ENCODE measurements at regions not wholly inside any gene's neighbourhood (a gene's known extent, or its start where the extent isn't known, plus 50 kb on each side); places are given as distances from the start of the nearest gene placed in this dataset.

DNA sequence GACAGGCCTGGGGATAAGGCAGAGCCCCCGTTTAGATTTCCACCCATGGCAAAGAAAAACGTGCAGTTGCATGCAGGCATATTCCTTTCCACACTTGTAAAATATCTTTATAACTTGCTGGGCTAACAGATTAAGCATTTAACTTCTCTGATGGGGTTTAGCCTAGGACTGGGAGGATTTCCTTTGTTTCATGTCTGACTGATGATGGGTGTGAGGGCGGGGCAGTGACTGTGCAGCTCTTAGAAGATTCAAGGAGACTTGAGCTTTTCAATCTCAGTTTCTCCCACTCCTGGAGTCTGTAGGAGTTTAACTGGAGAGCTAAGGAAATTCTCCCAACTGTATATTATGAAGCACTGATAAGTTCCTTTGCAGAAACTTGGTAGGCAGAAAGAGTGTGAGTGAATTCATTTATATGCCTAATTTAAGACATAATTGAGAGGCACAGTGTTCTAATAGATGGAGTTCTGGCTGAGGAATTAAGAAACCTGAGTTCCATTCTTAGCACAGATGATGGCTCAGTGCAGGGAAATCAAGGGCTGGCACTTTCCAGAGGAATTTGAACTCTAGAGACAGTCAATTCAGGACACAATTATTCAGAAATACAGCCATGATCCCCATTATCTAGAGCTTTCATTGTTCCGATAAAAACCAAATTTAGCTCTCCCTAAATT is 214.6 kb upstream of the CNR1 start:
- TF ChIP-seq, protein P1, sequence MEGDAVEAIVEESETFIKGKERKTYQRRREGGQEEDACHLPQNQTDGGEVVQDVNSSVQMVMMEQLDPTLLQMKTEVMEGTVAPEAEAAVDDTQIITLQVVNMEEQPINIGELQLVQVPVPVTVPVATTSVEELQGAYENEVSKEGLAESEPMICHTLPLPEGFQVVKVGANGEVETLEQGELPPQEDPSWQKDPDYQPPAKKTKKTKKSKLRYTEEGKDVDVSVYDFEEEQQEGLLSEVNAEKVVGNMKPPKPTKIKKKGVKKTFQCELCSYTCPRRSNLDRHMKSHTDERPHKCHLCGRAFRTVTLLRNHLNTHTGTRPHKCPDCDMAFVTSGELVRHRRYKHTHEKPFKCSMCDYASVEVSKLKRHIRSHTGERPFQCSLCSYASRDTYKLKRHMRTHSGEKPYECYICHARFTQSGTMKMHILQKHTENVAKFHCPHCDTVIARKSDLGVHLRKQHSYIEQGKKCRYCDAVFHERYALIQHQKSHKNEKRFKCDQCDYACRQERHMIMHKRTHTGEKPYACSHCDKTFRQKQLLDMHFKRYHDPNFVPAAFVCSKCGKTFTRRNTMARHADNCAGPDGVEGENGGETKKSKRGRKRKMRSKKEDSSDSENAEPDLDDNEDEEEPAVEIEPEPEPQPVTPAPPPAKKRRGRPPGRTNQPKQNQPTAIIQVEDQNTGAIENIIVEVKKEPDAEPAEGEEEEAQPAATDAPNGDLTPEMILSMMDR (IDR thresholded peaks at IDR 0.05), result no peak
- no peak for TF ChIP-seq EZH2 (IDR thresholded peaks at IDR 0.05; ENCODE audit: borderline replicate concordance, insufficient read depth, low read depth, low read length, poor library complexity, severe bottlenecking)
- no peak overlapping the region for H3K9ac ChIP-seq (ENCODE audit: low read length)
- CTCF ChIA-PET, result interaction anchor here (0.6 kb wide), 1 partner anchor 886 kb away, joined by 4 read pairs; no protein-coding TSS in a partner anchor
- H3K4me3 Mint-ChIP-seq, result no peak overlapping the region
- intact Hi-C loops (cut with micrococcal nuclease), result no loop called here
- H3K9me3 Mint-ChIP-seq (ENCODE audit: insufficient read depth), result no peaks in the 10 kb centered on the region
- no peaks in the 10 kb centered on the region for H3K9me3 ChIP-seq (ENCODE audit: control extremely low read depth in 1 of 3, control insufficient read depth in 2 of 3, insufficient read depth in 1 of 3, low read length in 2 of 3)
- peaks cover 10% of the 10 kb centered on the region for H3K27me3 Mint-ChIP-seq
- POLR2A ChIA-PET, result no interaction called here
- ATAC-seq (ENCODE audit: low read depth), result no peak
- peaks cover 0 to 3% (median 0%) of the 10 kb centered on the region in 4 experiments for H3K27me3 ChIP-seq (replicated peaks in 1 of 4; ENCODE audit: control extremely low read depth in 1 of 4, control insufficient read depth in 3 of 4, insufficient read depth in 4 of 4, low read length in 3 of 4)
- H3K27ac Mint-ChIP-seq, result no peak overlapping the region
- DNase-seq, result no peak
- H4K20me1 ChIP-seq (ENCODE audit: control insufficient read depth, insufficient read depth, low read length, poor library complexity, severe bottlenecking), result no peaks in the 10 kb centered on the region
- no peaks in the 10 kb centered on the region for H3K79me2 ChIP-seq (ENCODE audit: control insufficient read depth, insufficient read depth, low read length)
- WGBS (ENCODE audit: insufficient coverage), result 43% methylated on average over 1 of the region's 4 CpGs
- H3K4me3 ChIP-seq (ENCODE audit: control extremely low read depth in 1 of 5, extremely low read depth in 1 of 5, insufficient read depth in 1 of 5, low read depth in 2 of 5, low read length in 4 of 5), result no peak overlapping the region
- no peaks in the 10 kb centered on the region for H3K4me1 ChIP-seq (ENCODE audit: control insufficient read depth in 2 of 2, insufficient read depth in 2 of 2, low read length in 2 of 2)
- H3K36me3 ChIP-seq (replicated peaks in 1 of 2; ENCODE audit: control extremely low read depth in 1 of 2, control insufficient read depth in 1 of 2, extremely low read depth in 1 of 2, insufficient read depth in 2 of 2, low read length in 1 of 2), result no peaks in the 10 kb centered on the region
- H3K4me1 Mint-ChIP-seq, result no peaks in the 10 kb centered on the region
- no peak overlapping the region for H3K27ac ChIP-seq (ENCODE audit: low read length in 2 of 2)
- no peak overlapping the region for H2AFZ ChIP-seq (ENCODE audit: insufficient read depth, low read depth, low read length, poor library complexity, severe bottlenecking)
- no peak overlapping the region for H3K4me2 ChIP-seq (replicated peaks; ENCODE audit: low read depth, low read length, poor library complexity, severe bottlenecking)

DNA sequence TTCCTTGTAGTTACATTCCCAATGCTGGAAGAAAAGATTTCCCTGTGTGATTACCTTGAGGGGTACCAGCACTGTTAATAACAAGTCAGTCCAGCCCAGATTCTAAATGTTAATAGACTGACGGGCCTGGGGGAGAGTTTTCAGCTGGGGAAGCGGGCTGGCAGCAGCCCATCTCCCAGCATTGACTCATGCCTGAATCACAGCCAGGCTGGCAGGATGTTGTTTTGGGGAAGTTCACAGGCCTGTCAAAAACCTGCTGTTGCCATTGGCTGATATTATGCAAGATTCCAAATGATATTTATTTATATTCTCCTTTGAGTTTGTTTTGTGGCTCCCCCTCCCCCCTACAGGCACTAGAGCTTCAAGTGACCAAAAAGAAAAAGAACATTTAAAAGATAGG is 213.9 kb upstream of the CNR1 start:
- Histone ChIP-seq H3K4me3 (ENCODE audit: control extremely low read depth in 1 of 5, extremely low read depth in 1 of 5, insufficient read depth in 1 of 5, low read depth in 2 of 5, low read length in 4 of 5) (no peak overlapping the region), H3K27ac (ENCODE audit: low read length in 2 of 2) (no peak overlapping the region), H3K4me2 (replicated peaks; ENCODE audit: low read depth, low read length, poor library complexity, severe bottlenecking) (no peak overlapping the region), H3K9ac (ENCODE audit: low read length) (no peak overlapping the region), H3K9me3 (ENCODE audit: control extremely low read depth in 1 of 3, control insufficient read depth in 2 of 3, insufficient read depth in 1 of 3, low read length in 2 of 3) (no peaks in the 10 kb centered on the region), H3K36me3 (replicated peaks in 1 of 2; ENCODE audit: control extremely low read depth in 1 of 2, control insufficient read depth in 1 of 2, extremely low read depth in 1 of 2, insufficient read depth in 2 of 2, low read length in 1 of 2) (no peaks in the 10 kb centered on the region), H4K20me1 (ENCODE audit: control insufficient read depth, insufficient read depth, low read length, poor library complexity, severe bottlenecking) (no peaks in the 10 kb centered on the region), H2AFZ (ENCODE audit: insufficient read depth, low read depth, low read length, poor library complexity, severe bottlenecking) (no peak overlapping the region), H3K79me2 (ENCODE audit: control insufficient read depth, insufficient read depth, low read length) (no peaks in the 10 kb centered on the region), H3K4me1 (ENCODE audit: control insufficient read depth in 2 of 2, insufficient read depth in 2 of 2, low read length in 2 of 2) (no peaks in the 10 kb centered on the region), H3K27me3 (replicated peaks in 1 of 4; ENCODE audit: control extremely low read depth in 1 of 4, control insufficient read depth in 3 of 4, insufficient read depth in 4 of 4, low read length in 3 of 4) (peaks cover 0 to 3% (median 0%) of the 10 kb centered on the region in 4 experiments)
- Mint-ChIP-seq H3K27me3 (peaks cover 13% of the 10 kb centered on the region), H3K4me1 (no peaks in the 10 kb centered on the region), H3K9me3 (ENCODE audit: insufficient read depth) (no peaks in the 10 kb centered on the region), H3K4me3 (no peak overlapping the region), H3K27ac (no peak overlapping the region)
- WGBS (ENCODE audit: insufficient coverage), result 0% methylated on average over 1 of the region's 2 CpGs
- intact Hi-C loops (cut with micrococcal nuclease), result no loop called here
- TF ChIP-seq, protein P1 (IDR thresholded peaks at IDR 0.05), result no peak
- TF ChIP-seq EZH2 (IDR thresholded peaks at IDR 0.05; ENCODE audit: borderline replicate concordance, insufficient read depth, low read depth, low read length, poor library complexity, severe bottlenecking), result no peak
- ChIA-PET POLR2A (no interaction called here), CTCF (no interaction called here)
- ATAC-seq (ENCODE audit: low read depth), result no peak
- no peak for DNase-seq

Measured in B cell (primary cell).